HAP-1 (cell line): ENCODE measurements at regions not wholly inside any gene's neighbourhood (a gene's known extent, or its start where the extent isn't known, plus 50 kb on each side); places are given as distances from the start of the nearest gene placed in this dataset.

Experiments used
- DNase-seq, 2 experiments: peaks; one replicate each; pipeline ENCODE4 v3.0.0-alpha.2; 2016 to 2020; ENCODE audit warnings: low spot score in 2 of 2
- H3K27me3 ChIP-seq: fragments of 250-450 bp; sonication (Bioruptor Pico); 2 replicates; pipeline ENCODE4 v1.5.1; 2020; ENCODE audit warnings: low read depth, mild to moderate bottlenecking, moderate library complexity
- H3K36me3 ChIP-seq: fragments of 250-450 bp; sonication (Bioruptor Pico); replicated peaks from 2 replicates; pipeline ENCODE4 v1.5.1; 2020; ENCODE audit warnings: mild to moderate bottlenecking
- H3K4me1 ChIP-seq: fragments of 250-450 bp; sonication (Bioruptor Pico); 2 replicates; pipeline ENCODE4 v1.5.1; 2020; ENCODE audit warnings: mild to moderate bottlenecking
- H3K4me3 ChIP-seq: fragments of 250-450 bp; sonication (Bioruptor Pico); 2 replicates; pipeline ENCODE4 v1.5.1; 2020; ENCODE audit warnings: mild to moderate bottlenecking, moderate library complexity
- H3K9me3 ChIP-seq: fragments of 250-450 bp; sonication (Bioruptor Pico); 2 replicates; pipeline ENCODE4 v1.5.1; 2020; ENCODE audit warnings: mild to moderate bottlenecking, moderate library complexity
- in situ Hi-C: fragments of 300-500 bp; cut with MboI; formaldehyde crosslinking; loops from 3 replicates; pipeline ENCODE4 v1.14.3; 2020; ENCODE audit warnings: low sequenced_read_pairs, inconsistent platforms, mixed read lengths

DNA sequence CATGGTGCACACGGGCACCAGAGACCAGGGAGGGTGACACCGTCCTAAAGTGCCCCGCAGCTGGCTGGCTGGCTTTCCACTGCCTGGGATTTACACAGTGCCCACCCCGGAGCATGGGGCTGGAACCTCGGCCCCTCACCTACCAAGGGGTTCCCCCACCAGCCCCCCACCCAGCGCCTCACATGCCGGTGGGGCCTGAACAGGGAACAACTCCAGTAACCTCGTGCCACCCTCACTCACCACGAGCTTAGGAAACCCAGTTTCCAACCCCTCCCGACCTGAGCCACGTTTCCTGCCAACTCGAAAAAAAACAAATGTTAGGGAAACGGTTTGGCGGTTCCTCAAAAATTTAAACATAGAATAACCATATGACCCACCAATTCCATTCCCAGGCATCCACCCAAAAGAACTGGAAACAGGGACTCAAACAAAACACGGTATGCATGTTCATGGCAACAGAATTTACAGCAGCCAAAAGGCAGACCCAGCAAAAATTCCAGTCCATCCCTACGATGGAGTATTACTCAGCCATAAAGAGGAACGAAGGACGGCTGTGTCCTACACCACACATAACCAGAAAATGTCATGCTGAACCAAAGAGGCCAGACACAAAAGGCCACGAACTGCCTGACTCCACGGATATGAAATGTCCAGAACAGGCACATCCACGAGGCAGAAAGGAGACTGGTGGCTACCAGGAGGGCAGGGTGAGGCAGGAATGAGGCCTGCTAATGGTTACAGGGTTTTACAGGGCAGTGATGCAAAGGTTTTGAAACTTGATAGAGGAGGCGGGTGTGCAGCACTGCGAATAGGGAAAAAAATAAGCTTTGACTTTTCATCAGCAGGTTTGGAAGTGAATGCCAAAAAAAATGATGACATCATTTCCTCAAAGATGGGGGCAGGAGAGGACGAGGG lies 68.9 kb downstream of the NCOR2 start:
- no peaks in the 10 kb centered on the region for H3K27me3 ChIP-seq
- peaks cover 4% of the 10 kb centered on the region; the same call in 1 of the 2 replicates for H3K36me3 ChIP-seq
- in situ Hi-C loops, result no loop called here
- H3K4me1 ChIP-seq, result peaks cover 4% of the 10 kb centered on the region; the same call in 1 of the 2 replicates
- H3K9me3 ChIP-seq, result no peaks in the 10 kb centered on the region
- no peak overlapping the region for H3K4me3 ChIP-seq
- no peak for DNase-seq

- peaks cover 9% of the 10 kb centered on the region; the same call in 1 of the 2 replicates for H3K36me3 ChIP-seq
- H3K9me3 ChIP-seq, result no peaks in the 10 kb centered on the region
- H3K4me1 ChIP-seq, result peaks cover 4% of the 10 kb centered on the region; the same call in 1 of the 2 replicates
- no peaks in the 10 kb centered on the region for H3K27me3 ChIP-seq
- in situ Hi-C loops, result no loop called here
- no peak for DNase-seq
- no peak overlapping the region for H3K4me3 ChIP-seq
Measured at GRCh38 chr12:124497658-124498057, 69.8 kb downstream of the NCOR2 start.

GRCh38 chr12:124497039-124497438 lies 70.4 kb downstream of the NCOR2 start:
- no peaks in the 10 kb centered on the region for H3K27me3 ChIP-seq
- no peaks in the 10 kb centered on the region for H3K9me3 ChIP-seq
- no peak overlapping the region for H3K4me3 ChIP-seq
- in situ Hi-C loops, result no loop called here
- H3K4me1 ChIP-seq, result peaks cover 4% of the 10 kb centered on the region; the same call in 1 of the 2 replicates
- H3K36me3 ChIP-seq, result peaks cover 9% of the 10 kb centered on the region; the same call in 1 of the 2 replicates
- DNase-seq, result no peak

GRCh38 chr12:124496584-124496983 lies 70.8 kb downstream of the NCOR2 start:
- peak in 1 of 2 experiments; percentile 51 for DNase-seq
- Histone ChIP-seq H3K36me3 (peaks cover 9% of the 10 kb centered on the region; the same call in 1 of the 2 replicates), H3K27me3 (no peaks in the 10 kb centered on the region), H3K4me1 (peaks cover 4% of the 10 kb centered on the region; the same call in 1 of the 2 replicates), H3K9me3 (no peaks in the 10 kb centered on the region), H3K4me3 (no peak overlapping the region)
- in situ Hi-C loops, result no loop called here

DNA sequence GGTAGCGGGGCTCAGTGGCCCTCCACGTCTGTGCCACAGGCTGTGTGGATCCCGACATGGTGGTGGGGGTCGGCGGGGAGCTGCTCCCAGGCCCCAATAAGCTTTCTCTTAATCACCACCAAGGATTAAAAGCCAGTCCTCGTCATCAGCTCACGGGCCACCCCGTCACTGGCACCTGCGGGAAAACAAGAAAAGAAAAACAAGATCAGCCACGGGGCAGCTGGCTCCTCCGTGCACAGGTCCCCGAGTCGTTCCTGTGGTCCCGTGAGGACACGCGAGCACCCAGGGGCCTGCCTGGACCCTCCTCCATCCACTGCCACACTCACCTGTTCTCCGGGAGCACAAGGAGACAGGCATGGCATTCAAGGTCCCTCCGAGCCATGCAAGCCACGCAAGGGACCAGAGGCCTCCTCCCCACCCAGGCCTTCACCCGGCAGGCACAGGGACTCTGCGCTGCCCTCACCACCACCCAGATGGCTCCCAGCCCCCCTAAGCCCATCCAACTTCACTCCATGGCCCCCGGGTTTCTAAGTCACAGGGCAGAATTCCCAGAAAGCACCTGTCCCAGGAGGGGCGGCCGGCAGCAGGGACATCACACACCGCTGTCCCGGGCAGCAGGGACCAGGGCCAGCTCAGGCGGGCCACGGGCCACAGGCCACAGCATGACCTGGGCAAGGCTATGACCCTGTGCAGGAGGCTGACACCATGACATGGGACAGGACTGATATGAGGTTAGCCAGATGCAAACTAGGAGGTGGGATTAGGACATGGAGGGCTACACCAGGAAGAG lies 72.0 kb downstream of the NCOR2 start:
- no peak for DNase-seq
- in situ Hi-C loops, result no loop called here
- Histone ChIP-seq H3K9me3 (no peaks in the 10 kb centered on the region), H3K4me1 (no peaks in the 10 kb centered on the region), H3K27me3 (no peaks in the 10 kb centered on the region), H3K4me3 (no peak overlapping the region), H3K36me3 (peaks cover 9% of the 10 kb centered on the region; the same call in 1 of the 2 replicates)

DNA sequence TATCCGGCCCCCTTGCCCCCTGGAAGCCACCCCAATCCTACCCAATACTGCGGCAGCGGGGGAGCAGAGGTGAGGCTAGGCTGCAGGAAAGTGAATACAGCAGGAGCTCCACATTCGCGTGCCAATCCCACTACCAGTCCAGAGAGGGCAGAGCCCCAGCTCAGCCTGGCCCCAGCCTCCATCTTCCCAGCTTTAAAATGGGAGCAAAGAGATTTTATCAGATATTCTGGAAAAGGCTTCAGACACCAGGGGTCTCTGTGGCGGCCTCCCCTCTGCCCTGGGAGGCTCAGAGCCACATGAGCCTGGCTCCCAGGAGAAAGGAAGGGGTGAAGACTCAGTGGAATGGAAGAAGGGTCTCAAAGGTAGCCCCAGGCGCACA lies 72.7 kb downstream of the NCOR2 start:
- in situ Hi-C loops, result no loop called here

GRCh38 chr12:124493809-124494750 lies 73.3 kb downstream of the NCOR2 start:
- DNase-seq, result no peak
- Histone ChIP-seq H3K9me3 (no peaks in the 10 kb centered on the region), H3K4me1 (no peaks in the 10 kb centered on the region), H3K27me3 (no peaks in the 10 kb centered on the region), H3K36me3 (peaks cover 9% of the 10 kb centered on the region; the same call in 1 of the 2 replicates), H3K4me3 (no peak overlapping the region)
- in situ Hi-C loops, result no loop called here

More for the DNA sequence above, 72.7 kb downstream of the NCOR2 start:
- no peaks in the 10 kb centered on the region for H3K4me1 ChIP-seq
- no peaks in the 10 kb centered on the region for H3K27me3 ChIP-seq
- H3K9me3 ChIP-seq, result no peaks in the 10 kb centered on the region
- peaks cover 9% of the 10 kb centered on the region; the same call in 1 of the 2 replicates for H3K36me3 ChIP-seq
- DNase-seq, result no peak
- no peak overlapping the region for H3K4me3 ChIP-seq

DNA sequence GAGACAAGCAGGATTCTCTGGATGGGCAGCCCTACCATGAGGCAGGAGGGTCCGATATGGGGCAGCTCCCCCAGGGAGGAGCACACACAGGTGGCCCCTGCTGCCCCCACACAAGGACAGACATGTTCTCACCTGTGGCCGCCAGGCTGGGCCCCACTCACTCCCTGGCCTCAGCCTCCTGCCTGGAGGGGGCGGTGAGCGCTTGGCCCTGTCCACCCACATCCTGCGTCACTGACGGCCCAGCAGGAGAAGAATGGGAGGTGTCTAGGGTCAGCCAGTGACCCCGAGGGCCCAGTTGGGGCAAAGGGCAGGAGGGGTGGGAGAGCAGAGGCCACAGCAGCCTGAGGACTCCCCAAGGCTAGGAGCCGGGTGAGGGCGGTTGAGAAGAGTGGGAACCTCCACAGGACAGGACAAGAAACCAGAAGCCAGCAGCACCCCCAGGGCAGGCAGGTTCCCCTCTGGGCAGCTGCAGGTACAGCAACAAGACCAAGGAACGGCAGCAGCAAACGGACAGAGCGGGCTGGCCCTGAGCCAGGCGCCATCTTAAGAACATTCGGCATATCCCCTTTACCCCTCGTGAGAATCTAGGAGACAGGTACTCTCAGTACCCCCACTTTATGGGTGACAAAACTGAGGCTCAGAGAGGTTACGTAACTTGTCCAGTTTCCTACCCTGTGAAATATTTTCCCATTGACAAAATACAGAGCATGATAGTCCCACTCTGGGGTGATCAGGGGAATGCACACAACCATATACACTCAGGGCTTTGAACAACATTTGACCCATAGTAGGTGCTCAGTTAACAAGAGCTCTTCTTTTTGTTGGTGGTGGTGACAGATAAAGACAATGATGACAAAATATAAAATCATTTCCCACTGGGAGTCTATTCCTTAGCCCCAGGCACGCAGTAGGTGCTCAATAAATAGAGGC lies 74.3 kb downstream of the NCOR2 start:
- in situ Hi-C loops, result no loop called here
- no peaks in the 10 kb centered on the region for H3K27me3 ChIP-seq
- H3K36me3 ChIP-seq, result peaks cover 9% of the 10 kb centered on the region; the same call in 1 of the 2 replicates
- DNase-seq, result no peak
- no peaks in the 10 kb centered on the region for H3K9me3 ChIP-seq
- H3K4me1 ChIP-seq, result no peaks in the 10 kb centered on the region
- no peak overlapping the region for H3K4me3 ChIP-seq

DNA sequence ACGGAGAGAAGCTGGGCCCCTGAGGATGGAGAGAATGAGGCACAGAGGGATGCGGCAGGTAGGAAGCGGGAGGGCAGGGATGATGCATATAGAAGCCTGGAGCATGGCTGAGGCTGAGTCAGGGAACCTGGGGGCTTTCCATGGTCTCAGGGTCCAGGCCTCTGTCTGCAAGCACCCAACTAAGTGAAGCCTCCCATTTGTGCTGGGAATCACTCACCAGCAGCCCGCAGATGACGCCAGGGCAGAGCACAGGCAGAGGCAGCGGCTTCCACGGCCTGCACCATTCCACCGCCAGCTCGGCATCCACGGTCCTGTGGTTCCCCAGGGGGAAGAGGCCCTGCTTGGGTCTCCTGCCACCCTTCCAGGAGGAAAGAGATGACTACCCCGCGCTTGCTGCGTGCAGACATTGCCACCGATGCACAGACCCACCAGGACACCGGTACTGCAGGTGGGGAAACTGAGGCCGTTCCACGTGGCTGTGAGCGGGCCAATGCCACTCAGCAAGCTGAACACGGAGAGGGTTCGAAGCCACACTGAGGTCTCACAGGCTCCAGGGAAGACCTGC lies 75.5 kb downstream of the NCOR2 start:
- no peak overlapping the region for H3K4me3 ChIP-seq
- DNase-seq, result no peak
- in situ Hi-C loops, result no loop called here
- H3K9me3 ChIP-seq, result no peaks in the 10 kb centered on the region
- H3K36me3 ChIP-seq, result peaks cover 9% of the 10 kb centered on the region; the same call in 1 of the 2 replicates
- no peaks in the 10 kb centered on the region for H3K27me3 ChIP-seq
- no peaks in the 10 kb centered on the region for H3K4me1 ChIP-seq

DNA sequence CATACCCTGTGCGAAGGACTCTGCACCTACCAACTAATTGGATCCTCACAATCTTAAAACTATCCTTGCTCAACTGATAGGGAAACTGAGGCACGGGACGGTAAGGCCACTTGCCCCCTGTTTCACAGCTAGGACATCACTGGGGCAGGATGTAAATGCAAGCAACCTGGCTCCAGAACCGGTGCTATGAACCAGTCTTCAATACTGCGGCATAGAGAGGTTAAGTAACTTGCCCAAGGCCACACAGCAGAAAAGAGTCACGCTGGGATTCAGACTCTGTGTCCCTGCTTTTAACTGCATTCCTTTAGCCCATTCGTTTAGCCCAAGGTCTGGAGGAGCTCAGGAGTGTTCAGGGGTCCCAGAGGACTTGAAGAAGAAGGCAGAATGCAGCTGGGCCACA lies 76.1 kb downstream of the NCOR2 start:
- no peak overlapping the region for H3K4me3 ChIP-seq
- in situ Hi-C loops, result no loop called here
- DNase-seq, result no peak
- H3K4me1 ChIP-seq, result no peaks in the 10 kb centered on the region
- no peaks in the 10 kb centered on the region for H3K27me3 ChIP-seq
- no peaks in the 10 kb centered on the region for H3K9me3 ChIP-seq
- H3K36me3 ChIP-seq, result peaks cover 9% of the 10 kb centered on the region; the same call in 1 of the 2 replicates

- no peak overlapping the region for H3K4me3 ChIP-seq
- no peaks in the 10 kb centered on the region for H3K4me1 ChIP-seq
- H3K9me3 ChIP-seq, result no peaks in the 10 kb centered on the region
- no peak for DNase-seq
- H3K27me3 ChIP-seq, result no peaks in the 10 kb centered on the region
- in situ Hi-C loops, result no loop called here
- H3K36me3 ChIP-seq, result peaks cover 9% of the 10 kb centered on the region; the same call in 1 of the 2 replicates
Measured at GRCh38 chr12:124490584-124491305, 76.7 kb downstream of the NCOR2 start.
